H1 (cell line): ENCODE measurements at regions not wholly inside any gene's neighbourhood (a gene's known extent, or its start where the extent isn't known, plus 50 kb on each side); places are given as distances from the start of the nearest gene placed in this dataset.

ENCODE experiments used
- ASH2L ChIP-seq: fragments of 200-600, 300-600 bp; sonication (generic); IDR thresholded peaks from one replicate; pipeline ENCODE4 v1.7.1; 2017; ENCODE audit warnings: low read length
- FOSL1 ChIP-seq: IDR thresholded peaks from 2 replicates; pipeline ENCODE4 v1.6.1; 2011; ENCODE audit warnings: mild to moderate bottlenecking, low read depth, low read length, moderate library complexity; ENCODE audit not compliant: insufficient read depth
- NRF1 ChIP-seq: IDR thresholded peaks from 2 replicates; pipeline ENCODE4 v1.6.1; 2011; ENCODE audit warnings: mild to moderate bottlenecking, low read depth, low read length, improper control_type of control experiment
- RAD21 ChIP-seq, 2 experiments: IDR thresholded peaks in 1 of 2; conservative IDR thresholded peaks in 1 of 2; 2 replicates each; pipeline ENCODE4 v1.6.1; 2011; ENCODE audit warnings: low read depth in 2 of 2, low read length in 2 of 2, improper control_type of control experiment in 1 of 2, inconsistent platforms in 1 of 2, mild to moderate bottlenecking in 1 of 2, moderate library complexity in 1 of 2

DNA sequence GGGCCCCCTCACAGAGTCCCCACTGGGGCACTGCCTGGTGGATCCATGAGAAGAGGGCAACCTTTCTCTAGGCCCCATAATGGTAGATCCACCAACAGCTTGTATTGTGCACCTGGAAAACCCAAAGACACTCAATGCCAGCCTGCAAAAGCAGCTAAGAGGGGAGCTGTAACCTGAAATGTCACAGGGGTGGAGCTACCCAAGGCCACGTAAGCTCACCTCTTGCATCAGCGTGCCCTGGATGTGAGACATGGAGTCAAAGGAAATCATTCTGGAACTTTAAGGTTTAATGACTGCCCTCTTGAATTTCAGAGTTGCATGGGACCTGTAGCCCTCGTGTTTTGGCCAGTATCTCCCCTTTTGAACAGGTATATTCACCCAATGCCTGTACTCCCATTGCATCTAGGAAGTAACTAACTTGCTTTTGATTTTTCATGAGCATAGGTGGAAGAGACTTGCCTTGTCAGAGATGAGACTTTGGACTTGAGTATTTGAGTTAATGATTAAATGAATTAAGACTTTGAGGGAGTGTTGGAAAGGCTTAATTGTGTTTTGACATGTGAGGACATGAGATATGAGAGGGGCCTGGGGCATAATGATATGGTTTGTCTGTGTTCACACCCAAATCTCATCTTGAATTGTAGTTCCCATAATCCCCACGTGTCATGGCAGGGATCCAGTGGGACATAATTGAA lies 900.9 kb upstream of the ROBO1 start (continued):
- no peak for TF ChIP-seq FOSL1
- TF ChIP-seq ASH2L: no peak
- no peak for TF ChIP-seq RAD21 (IDR thresholded peaks at IDR 0.05 in 1 of 2, conservative IDR thresholded peaks at IDR 0.05 in 1 of 2; ENCODE audit: low read depth in 2 of 2, low read length in 2 of 2)
- TF ChIP-seq NRF1: no peak
